Retinal pigment epithelial cell (primary cell): ENCODE measurements at regions not wholly inside any gene's neighbourhood (a gene's known extent, or its start where the extent isn't known, plus 50 kb on each side); places are given as distances from the start of the nearest gene placed in this dataset.

Experiments
- DNase-seq: peaks from one replicate; pipeline ENCODE4 v3.0.0-alpha.2; 2010; ENCODE audit warnings: low read depth
- H3K4me3 ChIP-seq: 2 replicates; pipeline ENCODE4 v1.5.1; 2011; ENCODE audit warnings: mild to moderate bottlenecking, low read length, control low read depth, moderate library complexity
- CTCF ChIP-seq: conservative IDR thresholded peaks from 2 replicates; pipeline ENCODE4 v1.5.1; 2011; ENCODE audit warnings: low read depth, low read length, control low read depth, inconsistent platforms

DNA sequence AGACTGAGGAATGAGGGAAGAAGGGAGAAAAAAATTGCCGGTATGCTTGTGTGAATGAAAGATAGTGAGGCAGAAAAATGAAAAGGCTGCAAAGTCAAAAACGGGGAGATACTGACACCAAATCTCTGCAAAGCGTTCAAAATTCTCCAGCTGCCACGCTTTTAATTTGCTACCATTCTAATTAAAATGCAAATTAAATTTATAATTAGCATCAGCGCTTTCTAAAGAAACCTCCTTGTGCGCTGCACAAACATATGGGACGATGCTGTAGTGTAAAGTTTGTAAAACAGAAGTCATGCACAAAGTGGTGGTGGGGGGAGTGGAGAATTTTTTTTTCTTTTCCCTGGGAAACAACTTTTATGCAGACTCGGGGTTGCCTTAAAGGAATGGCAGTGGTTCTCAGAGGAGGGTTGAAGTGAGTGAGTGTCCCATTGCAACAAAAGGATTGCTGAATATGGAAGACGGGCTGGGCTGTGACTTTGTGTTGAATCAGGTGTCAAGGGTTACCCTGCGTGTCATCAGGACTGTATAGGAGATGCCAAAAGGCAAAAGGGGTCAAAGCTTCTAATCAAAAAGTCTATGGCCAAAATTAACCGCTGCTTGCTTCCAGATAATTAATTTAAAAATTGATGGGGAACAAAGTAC lies 472.2 kb downstream of the NR2F2 start:
- no peak for DNase-seq
- H3K4me3 ChIP-seq, result no peak overlapping the region
- no peak for TF ChIP-seq CTCF

GRCh38 chr15:96804754-96805153 lies 474.3 kb downstream of the NR2F2 start:
- H3K4me3 ChIP-seq, result no peak overlapping the region
- no peak for DNase-seq
- TF ChIP-seq CTCF, result no peak

DNA sequence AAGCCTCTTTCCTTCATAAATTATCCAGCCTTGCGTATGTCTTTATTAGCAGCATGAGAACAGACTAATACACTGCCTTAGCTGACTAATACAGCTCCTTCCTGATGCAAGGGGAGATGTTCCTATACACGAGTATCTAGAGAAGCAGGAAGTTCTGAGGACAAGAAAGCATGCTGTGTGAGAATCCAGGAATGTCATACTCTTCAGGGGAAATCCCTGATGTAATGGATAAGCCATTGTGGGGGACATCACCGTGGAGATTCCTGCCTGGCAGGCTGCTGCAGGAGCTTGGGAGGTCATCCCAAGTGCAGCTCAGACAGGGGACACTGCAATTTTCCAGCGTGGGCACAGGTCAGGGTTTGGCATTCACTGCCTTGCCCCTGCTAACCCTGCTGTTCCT lies 476.9 kb downstream of the NR2F2 start:
- DNase-seq, result no peak
- H3K4me3 ChIP-seq, result no peak overlapping the region
- TF ChIP-seq CTCF, result no peak

- no peak for TF ChIP-seq CTCF
- DNase-seq, result no peak
- H3K4me3 ChIP-seq, result no peak overlapping the region
Measured at GRCh38 chr15:96817900-96818299, 487.4 kb downstream of the NR2F2 start.

DNA sequence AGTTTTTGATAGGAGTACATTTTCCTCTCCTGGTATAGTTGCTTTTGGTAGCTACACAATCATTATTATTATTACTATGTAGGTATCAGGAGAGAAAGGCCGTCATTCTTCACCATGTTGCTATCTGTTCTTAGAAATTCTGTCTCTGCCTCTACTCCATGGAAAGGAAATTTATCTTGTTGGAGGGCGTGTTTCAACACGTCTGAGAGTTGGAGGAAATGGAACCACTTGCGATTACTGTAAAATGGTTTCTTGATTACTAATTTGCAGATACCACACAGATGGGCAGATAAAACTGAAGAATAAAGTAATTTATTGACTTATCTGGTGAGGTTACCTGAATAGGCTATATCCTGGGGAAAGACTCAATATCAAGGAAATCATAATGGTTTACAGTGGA lies 488.4 kb downstream of the NR2F2 start:
- H3K4me3 ChIP-seq, result no peak overlapping the region
- TF ChIP-seq CTCF, result no peak
- no peak for DNase-seq

GRCh38 chr15:96827981-96828380 lies 497.5 kb downstream of the NR2F2 start:
- DNase-seq, result no peak
- TF ChIP-seq CTCF, result no peak
- no peak overlapping the region for H3K4me3 ChIP-seq

- no peak for TF ChIP-seq CTCF
- no peak for DNase-seq
- H3K4me3 ChIP-seq, result no peak overlapping the region
Measured at GRCh38 chr15:96837241-96837970, 506.9 kb downstream of the NR2F2 start.
